HUDEP-2 (cell line): ENCODE measurements at regions not wholly inside any gene's neighbourhood (a gene's known extent, or its start where the extent isn't known, plus 50 kb on each side); places are given as distances from the start of the nearest gene placed in this dataset.

Experiments used
- DNase-seq, 76 experiments: peaks; one replicate each; lab custom pipeline; 2025; ENCODE audit not compliant: unreplicated experiment in 76 of 76; lab: John Stamatoyannopoulos, UW

GRCh38 chr20:6265204-6265904 lies 142.5 kb upstream of the FERMT1 start:
- peak in 2 of 76 experiments; percentile 22 to 23 for DNase-seq

GRCh38 chr20:6253396-6253795 lies 130.6 kb upstream of the FERMT1 start:
- DNase-seq, result no peak

- DNase-seq, result no peak
Observed at GRCh38 chr20:6245436-6245835, 122.6 kb upstream of the FERMT1 start.

- DNase-seq, result no peak
Observed at GRCh38 chr20:6241591-6241990, 118.8 kb upstream of the FERMT1 start.

GRCh38 chr20:6240059-6240458 lies 117.2 kb upstream of the FERMT1 start:
- DNase-seq, result no peak

- DNase-seq, result no peak
Observed at GRCh38 chr20:6238421-6238820, 115.6 kb upstream of the FERMT1 start.

GRCh38 chr20:6235510-6235909 lies 112.7 kb upstream of the FERMT1 start:
- no peak for DNase-seq

- no peak for DNase-seq
Observed at GRCh38 chr20:6232436-6232835, 109.6 kb upstream of the FERMT1 start.

GRCh38 chr20:6231556-6231955 lies 108.7 kb upstream of the FERMT1 start:
- peak in 6 of 76 experiments; percentile 3 to 49 (median 8) for DNase-seq

- DNase-seq, result no peak
Observed at GRCh38 chr20:6228302-6228843, 105.5 kb upstream of the FERMT1 start.

GRCh38 chr20:6213311-6213710 lies 90.5 kb upstream of the FERMT1 start:
- no peak for DNase-seq

GRCh38 chr20:6212903-6213302 lies 90.1 kb upstream of the FERMT1 start:
- no peak for DNase-seq

- no peak for DNase-seq
Observed at GRCh38 chr20:6209093-6209492, 86.3 kb upstream of the FERMT1 start.

- DNase-seq, result no peak
Observed at GRCh38 chr20:6200092-6200491, 77.3 kb upstream of the FERMT1 start.

GRCh38 chr20:6185268-6185667 lies 62.4 kb upstream of the FERMT1 start:
- DNase-seq, result no peak

- no peak for DNase-seq
Observed at GRCh38 chr20:6184086-6184485, 61.3 kb upstream of the FERMT1 start.

- no peak for DNase-seq
Observed at GRCh38 chr20:6180531-6180930, 57.7 kb upstream of the FERMT1 start.

GRCh38 chr20:6178537-6178936 lies 55.7 kb upstream of the FERMT1 start:
- peak in 2 of 76 experiments; percentile 4 to 15 for DNase-seq

GRCh38 chr20:6173481-6173880 lies 50.7 kb upstream of the FERMT1 start:
- no peak for DNase-seq
